Aorta (tissue), 5 donors: ENCODE measurements at regions not wholly inside any gene's neighbourhood (a gene's known extent, or its start where the extent isn't known, plus 50 kb on each side); places are given as distances from the start of the nearest gene placed in this dataset.

ENCODE experiments used
- ATAC-seq: fragments of 200-7000 bp; cut with Tn5 transposase; one replicate; pipeline ENCODE4 v1.9.1; 2022; ENCODE audit warnings: moderate library complexity; ENCODE audit not compliant: low FRiP score
- DNase-seq, 2 donors: peaks; one replicate each; pipeline ENCODE4 v3.0.0-alpha.2; 2020
- H3K27ac ChIP-seq, 2 donors: one replicate each; pipeline ENCODE4 v1.5.1; 2013; ENCODE audit warnings: low read length in 2 of 2, mild to moderate bottlenecking in 2 of 2, moderate library complexity in 2 of 2, control low read depth in 1 of 2, inconsistent platforms in 1 of 2, low read depth in 1 of 2
- H3K27me3 ChIP-seq, 2 donors: one replicate each; pipeline ENCODE4 v1.6.1; 2013; ENCODE audit warnings: control low read depth in 1 of 2, low read length in 1 of 2, mild to moderate bottlenecking in 1 of 2, moderate library complexity in 1 of 2; ENCODE audit not compliant: insufficient read depth in 2 of 2, control insufficient read depth in 1 of 2
- H3K36me3 ChIP-seq, 2 donors: one replicate each; pipeline ENCODE4 v1.6.1; 2013; ENCODE audit warnings: control low read depth in 1 of 2, low read length in 1 of 2, mild to moderate bottlenecking in 1 of 2; ENCODE audit not compliant: insufficient read depth in 2 of 2, control insufficient read depth in 1 of 2
- H3K4me1 ChIP-seq, 2 donors: one replicate each; pipeline ENCODE4 v1.6.1; 2013; ENCODE audit warnings: low read length in 2 of 2, control low read depth in 1 of 2, mild to moderate bottlenecking in 1 of 2, moderate library complexity in 1 of 2; ENCODE audit not compliant: insufficient read depth in 2 of 2, control insufficient read depth in 1 of 2
- H3K4me3 ChIP-seq, 2 donors: one replicate each; pipeline ENCODE4 v1.5.1; 2013; ENCODE audit warnings: low read length in 2 of 2, control low read depth in 1 of 2, mild to moderate bottlenecking in 1 of 2
- H3K9me3 ChIP-seq: one replicate; pipeline ENCODE4 v1.6.1; 2013; ENCODE audit warnings: mild to moderate bottlenecking, low read length; ENCODE audit not compliant: control insufficient read depth
- WGBS, 2 donors: extraction: QIAGEN DNeasy Blood & Tissue Kit; methylation state at CpG; one replicate each; pipeline ENCODE4 v1.1.7; 2013; 5-methylcytosine and 5-hydroxymethylcytosine counted together
- intact Hi-C, 2 donors: fragments of 100-400 bp; cut with DNase I; formaldehyde crosslinking; loops; one replicate each; pipeline versions ENCODE4 v1.14.2 to v1.15.0; 2022
- donor health status: healthy with polysubstance abuse.
- donor health status: Bipolar disorder and iron deficiency.
- donor health status: DM: no; HTN: no; CAD: no.
- donor health status: DM: no; HTN: no; CAD: no.
- donor health status: DM: yes; HTN: yes; CAD: no.

DNA sequence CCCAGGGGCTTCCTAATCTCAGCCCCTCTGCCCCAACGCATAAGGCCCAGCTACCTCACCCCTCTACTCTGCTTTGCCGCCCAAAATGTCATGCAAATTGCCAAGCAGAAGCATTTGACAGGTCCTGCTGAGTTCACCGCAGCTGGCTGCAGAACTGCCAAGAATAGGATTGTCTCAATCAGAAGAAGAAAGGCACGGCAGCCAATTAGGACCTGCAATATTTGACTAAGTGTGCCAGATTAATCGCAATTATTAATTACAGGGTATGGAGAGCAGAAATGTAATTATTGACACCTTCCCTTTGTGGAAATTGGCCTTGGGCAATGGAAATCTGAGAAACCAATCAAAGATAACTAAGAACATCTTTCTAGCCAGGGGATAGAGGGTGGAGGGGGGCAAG is 318.6 kb downstream of the LRFN2 start:
- ATAC-seq: no peak
- H3K9me3 ChIP-seq: peaks cover 3% of the 10 kb centered on the region
- intact Hi-C loops: no loop called here
- no peak for DNase-seq
- no peak overlapping the region for H3K27ac ChIP-seq
- 39 to 49% methylated on average over 5 of the region's 5 CpGs for WGBS, 2 donors
- H3K4me1 ChIP-seq: no peaks in the 10 kb centered on the region
- no peak overlapping the region for H3K4me3 ChIP-seq
- no peaks in the 10 kb centered on the region for H3K36me3 ChIP-seq
- H3K27me3 ChIP-seq: no peaks in the 10 kb centered on the region

GRCh38 chr6:40268166-40268565 is 319.0 kb downstream of the LRFN2 start:
- WGBS, 2 donors: 30 to 31% methylated on average over 2 of the region's 2 CpGs
- H3K27me3 ChIP-seq: no peaks in the 10 kb centered on the region
- H3K27ac ChIP-seq: no peak overlapping the region
- DNase-seq (no peak), ATAC-seq (no peak)
- H3K4me3 ChIP-seq: no peak overlapping the region
- H3K36me3 ChIP-seq: no peaks in the 10 kb centered on the region
- H3K4me1 ChIP-seq: no peaks in the 10 kb centered on the region
- intact Hi-C loops: no loop called here
- H3K9me3 ChIP-seq: peaks cover 3% of the 10 kb centered on the region

- no peaks in the 10 kb centered on the region for H3K4me1 ChIP-seq
- ATAC-seq (no peak), DNase-seq (no peak)
- no peaks in the 10 kb centered on the region for H3K27me3 ChIP-seq
- H3K4me3 ChIP-seq: no peak overlapping the region
- no peaks in the 10 kb centered on the region for H3K9me3 ChIP-seq
- no peaks in the 10 kb centered on the region for H3K36me3 ChIP-seq
- WGBS, 2 donors: 80 to 81% methylated on average over 2 of the region's 2 CpGs
- intact Hi-C loops: no loop called here
- H3K27ac ChIP-seq: no peak overlapping the region
Observed at GRCh38 chr6:40265615-40266014, 321.5 kb downstream of the LRFN2 start.

DNA sequence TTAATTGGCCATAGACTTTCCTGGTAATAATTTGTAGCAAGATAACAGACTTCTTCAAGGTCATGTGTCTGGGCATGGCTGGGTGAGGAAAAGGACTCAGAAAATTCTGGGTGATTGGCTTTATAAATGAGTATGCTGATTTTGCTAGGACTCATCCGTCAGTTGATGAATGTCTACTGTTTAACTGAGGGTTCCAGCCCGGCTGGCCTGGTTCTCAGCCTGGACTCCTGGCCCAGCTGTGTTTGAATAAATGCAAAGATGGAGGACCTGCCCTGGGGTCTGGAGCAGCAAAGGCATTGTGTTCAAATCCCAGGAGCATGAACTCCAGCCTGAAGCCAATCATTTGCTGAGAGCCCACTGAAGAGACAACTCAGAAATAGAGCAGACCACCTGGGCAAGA is 323.2 kb downstream of the LRFN2 start:
- H3K27me3 ChIP-seq: no peaks in the 10 kb centered on the region
- intact Hi-C loops: no loop called here
- no peaks in the 10 kb centered on the region for H3K4me1 ChIP-seq
- H3K9me3 ChIP-seq: no peaks in the 10 kb centered on the region
- H3K27ac ChIP-seq: no peak overlapping the region
- H3K36me3 ChIP-seq: no peaks in the 10 kb centered on the region
- 21 to 28% methylated on average over 2 of the region's 2 CpGs for WGBS, 2 donors
- no peak overlapping the region for H3K4me3 ChIP-seq
- no peak for DNase-seq
- no peak for ATAC-seq

GRCh38 chr6:40262363-40262762 is 324.8 kb downstream of the LRFN2 start:
- no peaks in the 10 kb centered on the region for H3K27me3 ChIP-seq
- intact Hi-C loops: no loop called here
- 98 to 100% methylated on average over 1 of the region's 1 CpG for WGBS, 2 donors

DNA sequence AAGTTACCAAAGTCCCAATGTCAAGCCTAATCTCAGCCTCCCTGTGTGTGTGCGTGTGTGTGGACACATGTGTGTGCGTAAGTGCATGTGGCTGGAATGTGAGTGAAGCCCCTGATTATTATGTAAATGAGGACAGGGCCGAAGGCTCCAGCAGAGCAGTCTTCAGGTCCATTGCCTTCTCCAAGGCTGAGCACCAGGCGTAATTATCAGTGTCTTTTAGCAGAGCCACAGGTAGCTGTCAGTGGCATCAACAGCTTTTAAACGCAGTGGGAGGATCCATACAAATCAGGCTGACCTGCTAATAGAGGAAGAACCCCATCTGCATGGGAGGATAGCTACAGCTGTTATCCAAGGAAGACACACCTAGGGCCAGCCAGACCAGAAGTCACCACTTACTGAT is 324.3 kb upstream of the MOCS1 start:
- intact Hi-C loops: no loop called here
- no peak for ATAC-seq
- no peaks in the 10 kb centered on the region for H3K9me3 ChIP-seq
- no peak for DNase-seq
- H3K4me3 ChIP-seq: no peak overlapping the region
- H3K36me3 ChIP-seq: no peaks in the 10 kb centered on the region
- no peak overlapping the region for H3K27ac ChIP-seq
- H3K27me3 ChIP-seq: no peaks in the 10 kb centered on the region
- H3K4me1 ChIP-seq: no peaks in the 10 kb centered on the region
- WGBS, 2 donors: 69 to 74% methylated on average over 5 of the region's 5 CpGs

More at GRCh38 chr6:40262363-40262762, 324.8 kb downstream of the LRFN2 start:
- Histone ChIP-seq H3K9me3 (no peaks in the 10 kb centered on the region), H3K4me1 (no peaks in the 10 kb centered on the region), H3K36me3 (no peaks in the 10 kb centered on the region), H3K4me3 (no peak overlapping the region), H3K27ac (no peak overlapping the region)
- DNase-seq (no peak), ATAC-seq (no peak)

GRCh38 chr6:40256831-40257230 is 322.6 kb upstream of the MOCS1 start:
- no peaks in the 10 kb centered on the region for H3K27me3 ChIP-seq
- DNase-seq (no peak), ATAC-seq (no peak)
- no peaks in the 10 kb centered on the region for H3K9me3 ChIP-seq
- H3K4me1 ChIP-seq: no peaks in the 10 kb centered on the region
- 84 to 91% methylated on average over 1 of the region's 1 CpG for WGBS, 2 donors
- no peaks in the 10 kb centered on the region for H3K36me3 ChIP-seq
- H3K4me3 ChIP-seq: no peak overlapping the region
- no peak overlapping the region for H3K27ac ChIP-seq
- intact Hi-C loops: no loop called here

GRCh38 chr6:40256224-40256623 is 322.0 kb upstream of the MOCS1 start:
- no peaks in the 10 kb centered on the region for H3K27me3 ChIP-seq
- H3K36me3 ChIP-seq: no peaks in the 10 kb centered on the region
- DNase-seq (no peak), ATAC-seq (no peak)
- no peak overlapping the region for H3K4me3 ChIP-seq
- no peaks in the 10 kb centered on the region for H3K4me1 ChIP-seq
- no peaks in the 10 kb centered on the region for H3K9me3 ChIP-seq
- WGBS, 2 donors: 52 to 67% methylated on average over 2 of the region's 2 CpGs
- H3K27ac ChIP-seq: no peak overlapping the region
- intact Hi-C loops: no loop called here

- H3K4me1 ChIP-seq: no peaks in the 10 kb centered on the region
- H3K4me3 ChIP-seq: no peak overlapping the region
- no peak overlapping the region for H3K27ac ChIP-seq
- no peaks in the 10 kb centered on the region for H3K27me3 ChIP-seq
- no peak for ATAC-seq
- no peaks in the 10 kb centered on the region for H3K9me3 ChIP-seq
- no peak for DNase-seq
- intact Hi-C loops: no loop called here
- no peaks in the 10 kb centered on the region for H3K36me3 ChIP-seq
- WGBS, 2 donors: 78 to 84% methylated on average over 3 of the region's 3 CpGs
Observed at GRCh38 chr6:40253420-40253819, 319.2 kb upstream of the MOCS1 start.
